Suprapubic skin (tissue), 4 donors: ENCODE measurements at regions not wholly inside any gene's neighbourhood (a gene's known extent, or its start where the extent isn't known, plus 50 kb on each side); places are given as distances from the start of the nearest gene placed in this dataset.

Experiments used
- DNase-seq, 2 donors: peaks; one replicate each; pipeline ENCODE4 v3.0.0-alpha.2; 2019; ENCODE audit warnings: low spot score in 2 of 2
- H3K27ac ChIP-seq: fragments of 200-600 bp; sonication (generic); one replicate; pipeline ENCODE4 v1.5.1; 2019
- H3K27me3 ChIP-seq: fragments of 200-600 bp; sonication (generic); one replicate; pipeline ENCODE4 v1.5.1; 2019
- H3K36me3 ChIP-seq: fragments of 200-600 bp; sonication (generic); one replicate; pipeline ENCODE4 v1.5.1; 2019
- H3K4me1 ChIP-seq: fragments of 200-600 bp; sonication (generic); one replicate; pipeline ENCODE4 v1.5.1; 2019
- H3K4me3 ChIP-seq: fragments of 200-600 bp; sonication (generic); one replicate; pipeline ENCODE4 v1.5.1; 2019; ENCODE audit warnings: mild to moderate bottlenecking
- H3K9me3 ChIP-seq: fragments of 200-600 bp; sonication (generic); one replicate; pipeline ENCODE4 v1.5.1; 2019
- EP300 ChIP-seq: sonication (generic); formaldehyde crosslinking; IDR thresholded peaks from one replicate; pipeline ENCODE4 v1.6.1; 2017; ENCODE audit warnings: antibody characterized with exemption
- POLR2A ChIP-seq, 2 donors: fragments of 450-650 bp; IDR thresholded peaks; one replicate each; pipeline ENCODE4 v1.6.1; 2017; ENCODE audit warnings: antibody characterized with exemption in 2 of 2, mild to moderate bottlenecking in 2 of 2, moderate library complexity in 2 of 2
- POLR2AphosphoS5 ChIP-seq, 3 donors: sonication (generic); formaldehyde crosslinking; IDR thresholded peaks; one replicate each; pipeline ENCODE4 v1.6.1; 2017; ENCODE audit warnings: antibody characterized with exemption in 3 of 3
- WGBS: methylation state at CpG from one replicate; pipeline ENCODE4 v1.1.5; 2018; 5-methylcytosine and 5-hydroxymethylcytosine counted together
- TF ChIP-seq, protein P1 (sequence below), 2 donors: fragments of 200-600 bp in 1 of 2; fragments of 450-650 bp in 1 of 2; sonication (generic) in 1 of 2; IDR thresholded peaks; one replicate each; pipeline ENCODE4 v1.5.1; 2016 to 2019; ENCODE audit warnings: antibody characterized with exemption in 2 of 2, mild to moderate bottlenecking in 1 of 2, moderate library complexity in 1 of 2

DNA sequence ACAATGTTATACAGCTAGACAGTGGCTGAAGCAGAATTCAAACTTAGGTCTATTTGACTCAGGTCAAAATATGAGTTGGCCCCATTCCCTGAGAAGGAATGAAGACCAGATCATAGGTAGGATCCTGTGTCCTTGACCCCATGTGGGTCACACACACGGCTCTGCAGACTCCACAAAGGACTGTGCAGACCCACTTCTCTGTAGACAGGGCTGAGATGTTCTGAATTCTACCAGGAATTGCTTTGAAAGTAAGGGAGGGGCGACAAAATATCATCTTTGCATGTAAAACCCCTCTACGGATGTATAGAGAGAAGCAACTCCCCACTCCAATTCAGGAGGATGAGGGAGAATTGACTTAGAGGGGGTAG, 62.3 kb upstream of the CTIF start:
- no peak overlapping the region for H3K4me3 ChIP-seq
- no peak for DNase-seq
- no peaks in the 10 kb centered on the region for H3K27me3 ChIP-seq
- TF ChIP-seq, protein P1, sequence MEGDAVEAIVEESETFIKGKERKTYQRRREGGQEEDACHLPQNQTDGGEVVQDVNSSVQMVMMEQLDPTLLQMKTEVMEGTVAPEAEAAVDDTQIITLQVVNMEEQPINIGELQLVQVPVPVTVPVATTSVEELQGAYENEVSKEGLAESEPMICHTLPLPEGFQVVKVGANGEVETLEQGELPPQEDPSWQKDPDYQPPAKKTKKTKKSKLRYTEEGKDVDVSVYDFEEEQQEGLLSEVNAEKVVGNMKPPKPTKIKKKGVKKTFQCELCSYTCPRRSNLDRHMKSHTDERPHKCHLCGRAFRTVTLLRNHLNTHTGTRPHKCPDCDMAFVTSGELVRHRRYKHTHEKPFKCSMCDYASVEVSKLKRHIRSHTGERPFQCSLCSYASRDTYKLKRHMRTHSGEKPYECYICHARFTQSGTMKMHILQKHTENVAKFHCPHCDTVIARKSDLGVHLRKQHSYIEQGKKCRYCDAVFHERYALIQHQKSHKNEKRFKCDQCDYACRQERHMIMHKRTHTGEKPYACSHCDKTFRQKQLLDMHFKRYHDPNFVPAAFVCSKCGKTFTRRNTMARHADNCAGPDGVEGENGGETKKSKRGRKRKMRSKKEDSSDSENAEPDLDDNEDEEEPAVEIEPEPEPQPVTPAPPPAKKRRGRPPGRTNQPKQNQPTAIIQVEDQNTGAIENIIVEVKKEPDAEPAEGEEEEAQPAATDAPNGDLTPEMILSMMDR (IDR thresholded peaks at IDR 0.05) = no peak
- TF ChIP-seq POLR2A (IDR thresholded peaks at IDR 0.05) = no peak
- no peak for TF ChIP-seq EP300
- no peak for TF ChIP-seq POLR2AphosphoS5 (IDR thresholded peaks at IDR 0.05)
- H3K9me3 ChIP-seq = no peaks in the 10 kb centered on the region
- no peaks in the 10 kb centered on the region for H3K36me3 ChIP-seq
- 96% methylated on average over 3 of the region's 3 CpGs for WGBS
- H3K27ac ChIP-seq = no peak overlapping the region
- H3K4me1 ChIP-seq = no peaks in the 10 kb centered on the region

DNA sequence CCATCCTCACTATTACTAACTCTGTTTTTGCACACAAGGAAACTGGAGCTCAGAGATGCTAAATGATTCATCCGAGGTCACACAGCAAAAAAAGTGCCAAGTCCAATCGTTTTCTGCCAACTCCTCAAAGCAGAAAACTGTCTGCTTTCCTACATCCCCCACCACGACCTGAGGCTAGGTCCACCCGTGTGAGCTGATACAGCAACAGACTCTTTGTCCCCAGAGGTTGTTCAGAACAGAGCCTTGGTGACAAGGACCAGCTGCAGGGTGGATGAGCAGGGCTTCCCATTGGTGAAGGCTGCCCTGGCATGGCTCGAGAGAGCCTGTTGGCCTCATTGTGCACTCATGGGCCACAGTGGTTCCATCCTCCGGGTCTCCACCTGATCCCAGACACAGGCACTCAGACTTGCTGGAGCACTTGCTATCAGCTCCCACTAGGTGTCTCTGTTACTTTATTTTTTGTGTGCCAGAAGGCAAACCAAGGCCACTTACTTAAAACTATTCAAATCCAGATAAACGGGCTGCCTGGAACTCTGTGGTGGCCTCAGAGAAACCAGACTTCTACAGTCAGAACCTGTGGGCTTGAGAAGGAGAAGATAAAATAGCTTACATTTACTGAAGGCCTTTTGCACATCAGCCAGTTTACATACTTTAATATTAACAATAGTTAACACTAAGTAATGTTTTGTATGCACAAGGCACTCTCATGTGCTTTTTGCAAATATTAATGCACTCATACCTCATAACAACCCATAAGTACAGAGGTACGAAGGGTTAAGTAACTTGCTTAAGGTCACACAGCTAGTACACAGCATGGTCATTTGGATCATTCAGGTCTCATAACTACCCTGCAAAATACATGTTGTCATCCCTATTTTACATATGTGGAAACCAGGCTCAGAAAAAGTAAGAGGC, 62.9 kb upstream of the CTIF start:
- Histone ChIP-seq H3K4me1 (peaks cover under 1% of the 10 kb centered on the region), H3K9me3 (no peaks in the 10 kb centered on the region), H3K27ac (no peak overlapping the region), H3K4me3 (no peak overlapping the region), H3K27me3 (no peaks in the 10 kb centered on the region), H3K36me3 (no peaks in the 10 kb centered on the region)
- no peak for DNase-seq
- whole genome bisulfite sequencing = 36% methylated on average over 8 of the region's 8 CpGs
- TF ChIP-seq, protein P1 (IDR thresholded peaks at IDR 0.05) = peak; percentile 44 to 79
- no peak for TF ChIP-seq POLR2A (IDR thresholded peaks at IDR 0.05)
- no peak for TF ChIP-seq EP300
- TF ChIP-seq POLR2AphosphoS5 (IDR thresholded peaks at IDR 0.05) = no peak

DNA sequence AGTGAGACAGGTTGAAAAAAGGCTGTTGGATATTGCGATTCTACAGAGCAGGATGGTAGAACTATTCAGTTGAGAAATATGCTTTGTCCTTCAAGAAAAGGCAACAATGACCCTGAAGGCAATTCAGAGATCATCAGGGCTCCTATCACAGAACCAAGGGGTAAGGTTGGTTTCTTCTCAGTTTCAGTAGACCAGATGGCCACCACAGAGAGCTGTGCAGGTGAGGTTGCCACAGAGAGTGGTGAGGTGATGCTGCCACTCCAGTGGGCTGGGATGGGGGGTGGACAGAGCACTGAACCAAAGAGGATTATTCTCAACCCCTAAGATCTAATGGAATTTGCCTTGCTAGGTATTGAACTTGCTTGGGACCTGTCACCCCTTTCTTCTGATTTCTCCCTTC, 64.6 kb upstream of the ZBTB7C start:
- DNase-seq = no peak
- 95% methylated on average over 1 of the region's 1 CpG for WGBS
- TF ChIP-seq POLR2AphosphoS5 (IDR thresholded peaks at IDR 0.05) (no peak), EP300 (no peak)
- H3K4me3 ChIP-seq = no peak overlapping the region
- H3K4me1 ChIP-seq = peaks cover 4% of the 10 kb centered on the region
- H3K27me3 ChIP-seq = no peaks in the 10 kb centered on the region
- no peaks in the 10 kb centered on the region for H3K9me3 ChIP-seq
- no peaks in the 10 kb centered on the region for H3K36me3 ChIP-seq
- H3K27ac ChIP-seq = no peak overlapping the region

DNA sequence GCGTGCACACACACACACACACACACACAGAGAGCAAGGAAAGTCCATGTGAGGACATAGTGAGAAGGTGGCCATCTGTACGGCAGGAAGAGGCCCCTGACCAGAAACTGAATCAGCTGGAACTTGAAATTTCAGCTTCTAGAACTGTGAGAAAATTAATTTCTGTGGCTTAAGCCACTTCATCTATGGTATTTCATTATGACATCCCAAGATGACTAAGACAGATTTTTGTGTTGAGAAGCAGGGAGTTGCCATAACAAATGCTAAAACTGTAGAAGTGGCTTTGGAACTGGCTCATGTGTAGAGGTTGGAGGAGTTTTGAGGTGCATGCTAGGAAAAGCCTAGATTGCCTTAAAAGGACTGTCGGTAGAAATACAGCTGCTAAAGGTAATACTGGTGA, 63.4 kb upstream of the ZBTB7C start:
- Histone ChIP-seq H3K9me3 (no peaks in the 10 kb centered on the region), H3K4me1 (peaks cover 4% of the 10 kb centered on the region), H3K27ac (no peak overlapping the region), H3K36me3 (no peaks in the 10 kb centered on the region), H3K4me3 (no peak overlapping the region), H3K27me3 (no peaks in the 10 kb centered on the region)
- TF ChIP-seq EP300 = no peak
- no peak for TF ChIP-seq POLR2AphosphoS5 (IDR thresholded peaks at IDR 0.05)
- no peak for TF ChIP-seq POLR2A (IDR thresholded peaks at IDR 0.05)
- TF ChIP-seq, protein P1 (IDR thresholded peaks at IDR 0.05) = no peak
- no peak for DNase-seq
- 61% methylated on average over 3 of the region's 3 CpGs for WGBS

DNA sequence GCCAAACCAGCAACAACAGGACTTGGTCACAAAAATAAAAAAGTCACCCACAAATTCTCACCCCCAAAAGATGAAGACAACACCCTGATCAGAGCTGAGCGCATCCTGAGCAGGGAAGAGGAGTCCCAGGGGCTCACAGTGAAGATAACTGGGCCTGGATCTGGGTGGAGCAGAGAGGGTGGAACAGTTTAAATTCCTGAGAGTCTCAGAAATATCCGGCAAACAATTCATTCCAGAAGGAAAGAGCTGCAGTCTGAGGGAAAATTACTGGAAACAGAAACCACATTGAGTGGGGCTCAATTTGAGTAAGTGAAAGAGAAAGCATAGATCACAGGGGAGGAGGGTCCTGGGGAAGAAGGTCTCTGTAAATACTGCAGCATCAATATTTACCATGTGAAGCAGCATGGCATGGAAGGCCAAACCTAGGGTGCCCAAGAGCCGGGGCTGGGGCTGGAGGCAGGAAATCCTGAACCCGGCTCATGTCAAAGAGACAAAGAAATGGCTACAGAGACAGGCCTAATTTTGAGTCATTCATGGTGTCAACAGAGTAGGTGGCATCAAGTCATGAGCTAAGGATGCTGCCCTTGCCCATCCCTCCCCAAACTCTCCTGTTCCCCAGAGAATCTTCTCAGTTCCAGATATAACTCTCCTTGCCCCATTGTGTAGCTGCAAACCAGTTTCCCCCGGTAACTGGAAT, 61.4 kb upstream of the ZBTB7C start:
- H3K27ac ChIP-seq = peak overlapping the region; percentile 56
- no peaks in the 10 kb centered on the region for H3K27me3 ChIP-seq
- H3K36me3 ChIP-seq = no peaks in the 10 kb centered on the region
- WGBS = 63% methylated on average over 5 of the region's 5 CpGs
- peaks cover 4% of the 10 kb centered on the region for H3K4me1 ChIP-seq
- no peaks in the 10 kb centered on the region for H3K9me3 ChIP-seq
- no peak overlapping the region for H3K4me3 ChIP-seq
- DNase-seq = no peak
- TF ChIP-seq POLR2A (IDR thresholded peaks at IDR 0.05) (no peak), POLR2AphosphoS5 (IDR thresholded peaks at IDR 0.05) (no peak), EP300 (no peak)
- TF ChIP-seq, protein P1 (IDR thresholded peaks at IDR 0.05) = no peak
